Thyroid gland (tissue), 4 donors: ENCODE measurements at regions not wholly inside any gene's neighbourhood (a gene's known extent, or its start where the extent isn't known, plus 50 kb on each side); places are given as distances from the start of the nearest gene placed in this dataset.

Experiments used
- DNase-seq, 2 donors: peaks; one replicate each; pipeline ENCODE4 v3.0.0-alpha.2; 2019
- H3K27ac ChIP-seq, 3 donors: fragments of 200-600 bp; sonication (generic); 1 replicate in 2 of 3; 2 replicates in 1 of 3; pipeline ENCODE4 v1.5.1; 2016 to 2019; ENCODE audit warnings: mild to moderate bottlenecking in 1 of 3, moderate library complexity in 1 of 3
- H3K27me3 ChIP-seq: fragments of 200-600 bp; sonication (generic); one replicate; pipeline ENCODE4 v1.5.1; 2019
- H3K36me3 ChIP-seq, 2 donors: fragments of 200-600 bp; sonication (generic); one replicate each; pipeline ENCODE4 v1.5.1; 2016 to 2019
- H3K4me1 ChIP-seq, 2 donors: fragments of 200-600 bp; sonication (generic); one replicate each; pipeline ENCODE4 v1.5.1; 2017 to 2019
- H3K4me3 ChIP-seq, 3 donors: fragments of 200-600 bp; sonication (generic); replicated peaks in 1 of 3; 1 replicate in 2 of 3; 2 replicates in 1 of 3; pipeline ENCODE4 v1.5.1; 2016; ENCODE audit warnings: mild to moderate bottlenecking in 1 of 3
- H3K9me3 ChIP-seq: fragments of 200-600 bp; sonication (generic); one replicate; pipeline ENCODE4 v1.5.1; 2017
- POLR2A ChIP-seq, 2 donors: fragments of 450-650 bp; IDR thresholded peaks; one replicate each; pipeline ENCODE4 v1.6.1; 2017; ENCODE audit warnings: antibody characterized with exemption in 2 of 2, mild to moderate bottlenecking in 2 of 2, moderate library complexity in 1 of 2
- WGBS, 2 donors: methylation state at CpG; one replicate each; pipeline ENCODE4 v1.1.5; 2017; 5-methylcytosine and 5-hydroxymethylcytosine counted together
- intact Hi-C: fragments of 100-400 bp; cut with DNase I; formaldehyde crosslinking; loops from one replicate; pipeline ENCODE4 v1.15.1; 2023
- TF ChIP-seq, protein P1 (sequence below), 6 experiments: fragments of 200-600 bp in 3 of 6; fragments of 450-650 bp in 3 of 6; sonication (generic) in 3 of 6; IDR thresholded peaks; one replicate each; pipeline ENCODE4 v1.5.1; 2016 to 2019; ENCODE audit warnings: antibody characterized with exemption in 6 of 6, mild to moderate bottlenecking in 2 of 6, inconsistent platforms in 1 of 6, moderate library complexity in 1 of 6

DNA sequence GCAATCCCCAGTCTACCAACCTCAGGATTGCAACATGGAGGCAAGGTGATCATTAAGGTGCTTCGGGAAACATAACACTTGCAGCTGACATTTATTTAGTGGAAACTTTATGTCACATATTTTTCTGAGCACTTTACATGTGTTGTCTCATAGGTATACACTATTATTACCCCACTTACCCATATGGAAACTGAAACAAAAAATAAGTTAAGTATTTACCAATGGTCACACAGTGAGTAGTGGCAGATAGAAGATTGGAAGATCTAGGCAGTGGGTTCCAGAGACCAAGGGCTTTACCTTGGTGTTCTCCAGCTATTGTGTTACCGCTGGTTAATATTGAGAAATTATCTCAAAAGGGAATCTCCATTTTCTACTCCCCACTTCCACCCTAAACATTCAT lies 1279.1 kb upstream of the SORCS1 start:
- DNase-seq = no peak
- no peaks in the 10 kb centered on the region for H3K27me3 ChIP-seq
- H3K9me3 ChIP-seq = no peaks in the 10 kb centered on the region
- no peak overlapping the region for H3K27ac ChIP-seq
- no peak overlapping the region for H3K4me3 ChIP-seq
- 94 to 98% methylated on average over 2 of the region's 2 CpGs for WGBS, 2 donors
- no peaks in the 10 kb centered on the region for H3K36me3 ChIP-seq
- TF ChIP-seq POLR2A (IDR thresholded peaks at IDR 0.05) = no peak
- TF ChIP-seq, protein P1, sequence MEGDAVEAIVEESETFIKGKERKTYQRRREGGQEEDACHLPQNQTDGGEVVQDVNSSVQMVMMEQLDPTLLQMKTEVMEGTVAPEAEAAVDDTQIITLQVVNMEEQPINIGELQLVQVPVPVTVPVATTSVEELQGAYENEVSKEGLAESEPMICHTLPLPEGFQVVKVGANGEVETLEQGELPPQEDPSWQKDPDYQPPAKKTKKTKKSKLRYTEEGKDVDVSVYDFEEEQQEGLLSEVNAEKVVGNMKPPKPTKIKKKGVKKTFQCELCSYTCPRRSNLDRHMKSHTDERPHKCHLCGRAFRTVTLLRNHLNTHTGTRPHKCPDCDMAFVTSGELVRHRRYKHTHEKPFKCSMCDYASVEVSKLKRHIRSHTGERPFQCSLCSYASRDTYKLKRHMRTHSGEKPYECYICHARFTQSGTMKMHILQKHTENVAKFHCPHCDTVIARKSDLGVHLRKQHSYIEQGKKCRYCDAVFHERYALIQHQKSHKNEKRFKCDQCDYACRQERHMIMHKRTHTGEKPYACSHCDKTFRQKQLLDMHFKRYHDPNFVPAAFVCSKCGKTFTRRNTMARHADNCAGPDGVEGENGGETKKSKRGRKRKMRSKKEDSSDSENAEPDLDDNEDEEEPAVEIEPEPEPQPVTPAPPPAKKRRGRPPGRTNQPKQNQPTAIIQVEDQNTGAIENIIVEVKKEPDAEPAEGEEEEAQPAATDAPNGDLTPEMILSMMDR (IDR thresholded peaks at IDR 0.05) = no peak
- H3K4me1 ChIP-seq = no peaks in the 10 kb centered on the region
- intact Hi-C loops = no loop called here

DNA sequence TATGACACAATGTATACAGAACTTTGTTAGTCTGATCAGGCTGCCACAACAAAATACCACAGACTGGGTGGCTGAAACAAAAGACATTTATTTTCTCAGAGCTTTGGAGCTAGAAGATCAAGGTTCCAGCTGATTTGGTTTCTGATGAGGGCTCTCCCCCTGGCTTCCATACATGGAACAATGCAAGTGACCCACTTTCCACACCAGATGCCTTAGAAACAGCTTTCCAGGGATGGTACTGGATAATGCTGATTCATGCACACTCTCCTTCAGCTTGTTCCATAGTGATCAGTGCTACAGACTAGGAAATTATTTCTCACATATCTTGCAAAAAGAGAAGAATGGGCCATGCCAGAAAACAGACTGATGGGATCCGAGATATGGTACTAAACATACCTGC lies 1274.9 kb upstream of the SORCS1 start:
- no peak overlapping the region for H3K4me3 ChIP-seq
- intact Hi-C loops = no loop called here
- H3K9me3 ChIP-seq = no peaks in the 10 kb centered on the region
- 31 to 34% methylated on average over 1 of the region's 1 CpG for WGBS, 2 donors
- H3K36me3 ChIP-seq = no peaks in the 10 kb centered on the region
- no peaks in the 10 kb centered on the region for H3K27me3 ChIP-seq
- no peaks in the 10 kb centered on the region for H3K4me1 ChIP-seq
- TF ChIP-seq, protein P1 (IDR thresholded peaks at IDR 0.05) = no peak
- no peak for TF ChIP-seq POLR2A (IDR thresholded peaks at IDR 0.05)
- H3K27ac ChIP-seq = no peak overlapping the region
- no peak for DNase-seq

DNA sequence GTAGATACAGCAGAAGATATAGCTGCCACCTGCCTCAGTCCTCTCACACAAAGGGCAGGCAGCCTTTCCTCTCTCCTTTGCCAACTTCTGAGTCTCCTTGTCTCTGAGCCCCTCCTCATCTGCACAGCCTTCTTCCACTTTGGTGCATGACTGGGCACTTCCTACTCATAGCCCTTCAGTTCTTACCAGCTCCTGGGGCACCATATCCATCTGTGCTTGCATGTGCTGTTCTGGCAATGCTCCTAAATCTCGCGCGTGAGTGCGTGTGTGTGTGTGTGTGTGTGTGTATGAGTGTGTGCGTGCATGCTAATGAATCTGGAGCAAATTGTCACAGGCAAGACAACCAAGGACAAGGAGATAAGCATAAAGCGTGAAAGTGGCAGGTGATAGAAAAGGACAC lies 1271.6 kb upstream of the SORCS1 start:
- TF ChIP-seq, protein P1 (IDR thresholded peaks at IDR 0.05) = no peak
- no peak for TF ChIP-seq POLR2A (IDR thresholded peaks at IDR 0.05)
- intact Hi-C loops = no loop called here
- WGBS, 2 donors = 73 to 81% methylated on average over 6 of the region's 6 CpGs

DNA sequence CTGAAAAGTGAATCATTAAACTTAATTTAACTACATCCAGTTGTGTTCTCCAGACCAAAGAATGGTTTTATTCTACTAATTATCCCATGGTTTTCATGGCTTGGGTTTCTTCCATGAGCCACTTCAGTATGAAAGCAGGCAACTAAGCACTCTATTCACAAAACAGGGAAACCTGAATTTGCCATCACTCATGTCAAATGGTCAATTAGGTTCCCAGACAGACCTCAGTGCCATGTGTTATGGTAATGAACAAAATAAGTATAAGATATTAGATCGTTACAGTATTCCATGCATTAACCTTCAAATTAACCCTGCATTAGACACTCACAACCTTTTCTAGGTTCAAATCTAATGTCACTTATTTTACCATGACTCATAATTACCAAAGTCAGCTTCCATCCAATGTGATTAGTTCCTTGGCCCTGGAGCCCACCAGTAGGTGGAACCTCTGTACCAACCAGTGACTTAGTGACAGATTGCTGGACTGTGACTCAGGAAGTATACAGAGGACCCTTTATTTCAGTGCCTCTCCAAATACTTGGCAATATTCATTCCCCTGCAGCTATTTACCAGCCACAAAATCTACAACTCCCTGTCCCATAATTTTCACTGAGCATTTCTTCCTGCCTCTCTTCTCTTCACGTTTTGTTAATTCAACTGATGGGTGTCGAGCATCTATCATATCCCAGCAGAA lies 1270.2 kb upstream of the SORCS1 start:
- intact Hi-C loops = no loop called here
- no peak overlapping the region for H3K4me3 ChIP-seq
- TF ChIP-seq, protein P1 (IDR thresholded peaks at IDR 0.05) = no peak
- TF ChIP-seq POLR2A (IDR thresholded peaks at IDR 0.05) = no peak
- no peak overlapping the region for H3K27ac ChIP-seq
- WGBS, 2 donors = 77 to 84% methylated on average over 3 of the region's 3 CpGs
- no peaks in the 10 kb centered on the region for H3K4me1 ChIP-seq
- H3K27me3 ChIP-seq = no peaks in the 10 kb centered on the region
- H3K36me3 ChIP-seq = no peaks in the 10 kb centered on the region
- DNase-seq = no peak
- no peaks in the 10 kb centered on the region for H3K9me3 ChIP-seq

More for the DNA sequence above, 1271.6 kb upstream of the SORCS1 start:
- Histone ChIP-seq H3K36me3 (no peaks in the 10 kb centered on the region), H3K4me3 (no peak overlapping the region), H3K4me1 (no peaks in the 10 kb centered on the region), H3K27ac (no peak overlapping the region), H3K27me3 (no peaks in the 10 kb centered on the region), H3K9me3 (no peaks in the 10 kb centered on the region)
- DNase-seq = no peak

DNA sequence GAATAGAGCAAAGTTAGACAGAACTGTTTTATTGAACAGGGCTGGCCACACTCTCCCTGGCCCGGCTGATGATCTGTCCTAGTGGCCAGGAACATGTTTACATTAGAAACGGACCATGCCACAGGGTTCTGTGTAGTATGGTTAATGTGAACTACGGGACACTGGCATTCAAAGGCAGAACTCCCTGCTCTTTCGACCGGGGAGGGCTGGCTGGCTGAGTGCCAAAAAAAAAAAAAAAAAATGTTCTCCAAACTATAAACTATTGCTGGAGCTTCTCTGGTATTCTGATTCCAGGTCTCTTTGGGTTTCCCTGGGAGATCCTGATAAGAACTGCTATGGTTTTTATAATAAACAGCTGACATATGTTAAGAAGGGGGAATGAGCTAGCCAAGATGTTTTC lies 1262.6 kb upstream of the SORCS1 start:
- H3K9me3 ChIP-seq = no peaks in the 10 kb centered on the region
- no peaks in the 10 kb centered on the region for H3K27me3 ChIP-seq
- TF ChIP-seq, protein P1 (IDR thresholded peaks at IDR 0.05) = no peak
- no peak for TF ChIP-seq POLR2A (IDR thresholded peaks at IDR 0.05)
- no peaks in the 10 kb centered on the region for H3K4me1 ChIP-seq
- no peaks in the 10 kb centered on the region for H3K36me3 ChIP-seq
- no peak for DNase-seq
- intact Hi-C loops = no loop called here
- 13 to 14% methylated on average over 5 of the region's 5 CpGs for WGBS, 2 donors
- H3K4me3 ChIP-seq = no peak overlapping the region
- H3K27ac ChIP-seq = no peak overlapping the region
